ENCODE measurements at regions not wholly inside any gene's neighbourhood (a gene's known extent, or its start where the extent isn't known, plus 50 kb on each side); places are given as distances from the start of the nearest gene placed in this dataset.
"Not testable (repeated sequence)": the region's sequence is repeated elsewhere in the genome, so short reads cannot be mapped to it uniquely, and the experiment has no call there.

- FAIRE-seq, result peak; percentile 21
Observed at GRCh38 chr9:87338088-87338989, 159.3 kb upstream of the DAPK1 start.

GRCh38 chr9:87340391-87340790, 157.3 kb upstream of the DAPK1 start:
- FAIRE-seq, result no peak

GRCh38 chr9:87342743-87343142, 154.9 kb upstream of the DAPK1 start:
- no peak for FAIRE-seq

GRCh38 chr9:87343816-87344430, 153.7 kb upstream of the DAPK1 start:
- FAIRE-seq, result no peak

- no peak for FAIRE-seq
Observed at GRCh38 chr9:87346061-87346665, 151.5 kb upstream of the DAPK1 start.

- no peak for FAIRE-seq
Observed at GRCh38 chr9:87350915-87351314, 146.8 kb upstream of the DAPK1 start.

GRCh38 chr9:87353301-87353700, 144.4 kb upstream of the DAPK1 start:
- FAIRE-seq, result no peak

GRCh38 chr9:87354147-87354546, 143.5 kb upstream of the DAPK1 start:
- FAIRE-seq, result no peak

- FAIRE-seq, result peak; percentile 38
Observed at GRCh38 chr9:87357600-87357999, 140.1 kb upstream of the DAPK1 start.

GRCh38 chr9:87359264-87359663, 138.4 kb upstream of the DAPK1 start:
- no peak for FAIRE-seq

GRCh38 chr9:87359958-87360601, 137.6 kb upstream of the DAPK1 start:
- FAIRE-seq, result no peak

- FAIRE-seq, result no peak
Observed at GRCh38 chr9:87370049-87370685, 127.5 kb upstream of the DAPK1 start.

GRCh38 chr9:87371795-87372355, 125.8 kb upstream of the DAPK1 start:
- no peak for FAIRE-seq

- no peak for FAIRE-seq
Observed at GRCh38 chr9:87372356-87372851, 125.3 kb upstream of the DAPK1 start.

GRCh38 chr9:87374023-87374919, 123.4 kb upstream of the DAPK1 start:
- FAIRE-seq, result not testable (repeated sequence)

GRCh38 chr9:87375397-87376073, 122.1 kb upstream of the DAPK1 start:
- FAIRE-seq, result no peak

GRCh38 chr9:87378676-87379075, 119.0 kb upstream of the DAPK1 start:
- no peak for FAIRE-seq

- FAIRE-seq, result no peak
Observed at GRCh38 chr9:87379300-87379699, 118.4 kb upstream of the DAPK1 start.

GRCh38 chr9:87381050-87381711, 116.5 kb upstream of the DAPK1 start:
- no peak for FAIRE-seq

- FAIRE-seq, result no peak
Observed at GRCh38 chr9:87381746-87382145, 115.9 kb upstream of the DAPK1 start.

Measured in islet of Langerhans (tissue), 1 donor.